GM12875 (cell line): ENCODE measurements at regions not wholly inside any gene's neighbourhood (a gene's known extent, or its start where the extent isn't known, plus 50 kb on each side); places are given as distances from the start of the nearest gene placed in this dataset.

Source experiments
- H3K4me3 ChIP-seq: one replicate; pipeline ENCODE4 v1.5.1; 2011; ENCODE audit warnings: low read depth, low read length, control low read depth
- TF ChIP-seq, protein P1 (sequence below): IDR thresholded peaks from 2 replicates; pipeline ENCODE4 v1.5.1; 2011; ENCODE audit warnings: low read depth, mild to moderate bottlenecking, control low read depth, inconsistent platforms, low read length, moderate library complexity, borderline replicate concordance; ENCODE audit not compliant: insufficient read depth

DNA sequence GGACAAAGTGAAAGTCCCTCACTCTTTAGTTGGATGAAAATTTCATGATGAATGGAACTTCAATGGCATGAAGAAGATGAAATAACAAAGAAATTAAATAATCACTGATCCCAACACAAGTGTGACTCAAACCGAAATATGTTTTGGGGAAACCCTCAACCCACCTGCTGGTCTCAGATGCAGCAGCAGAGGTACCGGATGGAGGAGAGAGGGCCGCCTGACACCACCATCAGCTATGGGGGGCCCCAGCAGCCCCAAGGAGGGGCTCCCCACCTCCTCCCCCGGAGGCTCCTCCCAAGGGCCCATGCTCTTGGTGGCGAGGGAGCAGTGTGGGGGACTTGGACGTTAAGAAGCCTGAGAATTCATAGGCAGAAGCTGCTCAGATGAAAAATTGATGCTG lies 137.2 kb upstream of the ADARB2 start:
- TF ChIP-seq, protein P1, sequence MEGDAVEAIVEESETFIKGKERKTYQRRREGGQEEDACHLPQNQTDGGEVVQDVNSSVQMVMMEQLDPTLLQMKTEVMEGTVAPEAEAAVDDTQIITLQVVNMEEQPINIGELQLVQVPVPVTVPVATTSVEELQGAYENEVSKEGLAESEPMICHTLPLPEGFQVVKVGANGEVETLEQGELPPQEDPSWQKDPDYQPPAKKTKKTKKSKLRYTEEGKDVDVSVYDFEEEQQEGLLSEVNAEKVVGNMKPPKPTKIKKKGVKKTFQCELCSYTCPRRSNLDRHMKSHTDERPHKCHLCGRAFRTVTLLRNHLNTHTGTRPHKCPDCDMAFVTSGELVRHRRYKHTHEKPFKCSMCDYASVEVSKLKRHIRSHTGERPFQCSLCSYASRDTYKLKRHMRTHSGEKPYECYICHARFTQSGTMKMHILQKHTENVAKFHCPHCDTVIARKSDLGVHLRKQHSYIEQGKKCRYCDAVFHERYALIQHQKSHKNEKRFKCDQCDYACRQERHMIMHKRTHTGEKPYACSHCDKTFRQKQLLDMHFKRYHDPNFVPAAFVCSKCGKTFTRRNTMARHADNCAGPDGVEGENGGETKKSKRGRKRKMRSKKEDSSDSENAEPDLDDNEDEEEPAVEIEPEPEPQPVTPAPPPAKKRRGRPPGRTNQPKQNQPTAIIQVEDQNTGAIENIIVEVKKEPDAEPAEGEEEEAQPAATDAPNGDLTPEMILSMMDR, result no peak
- no peak overlapping the region for H3K4me3 ChIP-seq

DNA sequence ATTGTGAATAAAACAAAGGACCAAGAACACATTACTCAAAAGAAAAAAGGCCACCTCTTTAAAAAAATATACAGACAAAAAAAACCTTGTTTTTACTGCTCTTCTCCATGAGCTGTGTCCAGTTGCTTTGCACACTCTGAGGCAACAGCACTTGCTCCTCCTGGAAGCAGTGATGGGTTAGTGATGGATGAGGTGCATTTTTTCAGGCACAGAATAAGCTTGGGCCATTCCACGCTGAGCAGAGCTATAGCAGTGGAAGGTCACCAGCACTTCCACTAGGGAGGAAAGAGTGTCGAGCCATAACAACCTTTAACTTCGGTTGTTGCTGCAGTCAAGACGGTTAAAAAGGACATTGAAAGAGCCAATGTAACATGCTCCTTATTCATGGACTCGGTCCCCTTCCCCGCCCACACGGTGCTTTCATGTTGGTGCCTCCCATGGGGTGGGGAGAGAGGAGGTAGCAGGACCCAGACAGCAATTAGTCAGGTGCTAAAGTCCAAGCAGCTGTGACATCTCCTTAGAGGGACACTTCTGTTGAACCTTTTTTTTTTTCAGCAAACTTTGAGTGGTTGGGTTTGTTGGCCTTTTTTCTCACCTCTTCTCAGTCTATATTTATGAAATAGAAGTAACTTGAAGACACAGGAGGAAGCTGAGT lies 136.5 kb upstream of the ADARB2 start:
- TF ChIP-seq, protein P1, result no peak
- no peak overlapping the region for H3K4me3 ChIP-seq

DNA sequence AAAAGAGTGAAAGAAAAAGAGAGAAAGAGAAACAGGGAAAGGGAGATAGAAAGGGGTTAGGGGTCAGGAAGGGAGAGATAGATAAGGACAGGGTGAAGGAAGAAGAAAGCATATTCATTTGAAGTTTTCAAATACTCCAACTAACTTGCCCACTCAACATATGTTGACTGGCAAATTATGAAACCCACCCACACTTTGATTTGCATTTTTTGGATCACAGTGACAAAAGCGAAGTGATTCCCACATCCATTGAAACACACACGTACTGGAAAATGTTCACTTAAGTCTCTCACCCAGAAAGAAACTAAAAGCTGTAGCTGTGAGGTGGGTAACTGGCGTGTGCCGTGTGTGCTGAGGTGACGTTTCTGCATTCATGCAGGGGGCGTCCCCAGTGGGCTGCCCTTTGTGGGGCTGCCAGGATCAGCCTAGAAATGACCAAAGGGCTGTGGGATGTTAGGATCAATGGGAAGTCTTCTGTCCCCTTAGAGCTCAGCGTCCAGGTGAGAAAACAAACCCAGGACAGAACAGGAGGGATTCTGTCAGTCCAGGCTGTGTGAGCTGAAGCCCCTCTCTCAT lies 134.9 kb upstream of the ADARB2 start:
- H3K4me3 ChIP-seq, result no peak overlapping the region
- TF ChIP-seq, protein P1, result no peak

DNA sequence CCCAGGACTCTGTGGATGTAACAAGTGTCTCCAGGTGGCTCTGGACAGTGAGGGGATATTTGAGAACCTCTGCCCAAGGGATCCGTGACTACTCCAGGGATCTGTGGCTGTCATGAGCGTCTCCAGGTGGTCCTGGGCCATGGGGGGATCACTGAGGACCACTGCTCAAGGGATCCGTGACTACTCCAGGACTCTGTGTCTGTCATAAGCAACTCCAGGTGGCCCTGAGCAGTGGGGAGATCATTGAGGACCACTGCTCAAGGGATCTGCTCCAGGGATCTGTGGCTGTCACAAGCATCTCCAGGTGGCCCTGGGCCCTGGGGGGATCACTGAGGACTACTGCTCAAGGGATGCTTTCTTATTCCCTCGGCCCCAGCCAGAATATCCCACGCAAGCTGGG lies 133.2 kb upstream of the ADARB2 start:
- H3K4me3 ChIP-seq, result no peak overlapping the region
- TF ChIP-seq, protein P1, result no peak

DNA sequence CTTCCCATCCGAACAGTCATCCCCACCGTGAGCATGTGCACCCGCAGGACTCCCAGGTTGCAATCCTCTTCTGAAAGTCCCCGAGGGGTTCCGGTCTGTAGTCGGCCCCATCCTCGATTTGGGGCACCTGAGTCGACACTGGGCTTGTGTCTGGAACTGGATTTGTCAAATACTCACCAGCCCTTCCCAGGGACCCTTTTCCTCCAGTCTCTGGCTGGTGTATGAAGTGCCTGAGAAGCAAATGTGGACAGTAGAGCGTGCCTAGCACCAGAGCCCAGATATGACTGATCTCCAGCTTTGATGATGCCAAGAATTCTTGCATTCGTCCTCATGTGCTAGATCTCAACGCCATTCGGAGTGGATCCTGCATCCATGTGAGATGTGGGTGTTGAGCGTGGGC lies 132.5 kb upstream of the ADARB2 start:
- TF ChIP-seq, protein P1, result no peak
- H3K4me3 ChIP-seq, result no peak overlapping the region

DNA sequence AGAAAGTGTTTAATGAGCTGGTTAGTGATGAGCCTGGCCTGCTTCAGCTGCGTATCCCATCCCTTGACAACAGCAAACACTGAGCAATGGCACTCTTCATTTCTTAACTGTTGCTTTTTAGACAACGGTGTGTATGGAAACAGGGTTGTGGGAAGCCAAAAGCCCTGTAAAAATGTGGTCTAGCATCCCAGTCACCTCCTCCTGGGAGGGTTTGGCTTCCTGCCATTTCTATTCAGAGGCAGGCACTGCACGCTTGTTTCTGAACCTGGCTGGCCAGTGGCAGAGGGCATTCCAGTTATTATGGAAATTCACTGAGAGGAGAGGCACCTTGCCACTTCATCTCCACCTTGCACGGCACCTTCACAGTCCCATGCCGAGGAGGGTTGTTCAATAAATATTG lies 123.0 kb upstream of the ADARB2 start:
- no peak overlapping the region for H3K4me3 ChIP-seq
- TF ChIP-seq, protein P1, result no peak

DNA sequence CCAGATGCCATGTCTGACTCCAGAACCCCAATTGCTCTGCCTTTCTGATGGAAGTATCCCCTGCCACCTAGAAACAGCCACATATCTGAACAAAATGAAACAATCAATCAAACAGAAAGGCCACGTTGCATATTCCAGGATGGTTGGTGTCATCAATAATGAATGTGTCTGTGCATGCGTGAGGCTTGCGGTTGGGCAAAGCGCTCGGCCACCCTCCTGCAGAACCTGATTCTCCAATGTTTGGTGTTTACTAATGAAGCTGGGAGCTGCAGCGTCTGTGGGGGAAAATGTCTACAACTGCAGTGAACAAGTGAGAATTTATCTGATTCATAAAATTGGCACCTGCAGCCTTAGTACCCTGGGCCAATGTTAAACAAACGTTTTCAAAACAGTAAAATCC lies 121.2 kb upstream of the ADARB2 start:
- H3K4me3 ChIP-seq, result no peak overlapping the region
- TF ChIP-seq, protein P1, result no peak
